Islet precursor cell (in vitro differentiated cells): ENCODE measurements at regions not wholly inside any gene's neighbourhood (a gene's known extent, or its start where the extent isn't known, plus 50 kb on each side); places are given as distances from the start of the nearest gene placed in this dataset.

Experiments used
- DNase-seq: peaks from one replicate; pipeline ENCODE4 v3.0.0-alpha.2; 2018

- DNase-seq, result no peak
Observed at GRCh38 chr10:90347239-90347638, 510.6 kb downstream of the HTR7 start.

- no peak for DNase-seq
Observed at GRCh38 chr10:90350122-90350521, 507.7 kb downstream of the HTR7 start.

- peak; percentile 60 for DNase-seq
Observed at GRCh38 chr10:90352288-90352687, 505.6 kb downstream of the HTR7 start.

GRCh38 chr10:90354914-90355313, 502.9 kb downstream of the HTR7 start:
- DNase-seq, result peak; percentile 55

GRCh38 chr10:90363799-90364483, 493.9 kb downstream of the HTR7 start:
- DNase-seq, result no peak

GRCh38 chr10:90372451-90372850, 485.4 kb downstream of the HTR7 start:
- DNase-seq, result no peak

- DNase-seq, result no peak
Observed at GRCh38 chr10:90373911-90374310, 483.9 kb downstream of the HTR7 start.

GRCh38 chr10:90378524-90379076, 479.2 kb downstream of the HTR7 start:
- no peak for DNase-seq

GRCh38 chr10:90381468-90381867, 476.4 kb downstream of the HTR7 start:
- DNase-seq, result no peak

- no peak for DNase-seq
Observed at GRCh38 chr10:90389876-90390275, 468.0 kb downstream of the HTR7 start.

- no peak for DNase-seq
Observed at GRCh38 chr10:90394311-90394710, 463.5 kb downstream of the HTR7 start.

- no peak for DNase-seq
Observed at GRCh38 chr10:90396721-90397120, 461.1 kb downstream of the HTR7 start.

- no peak for DNase-seq
Observed at GRCh38 chr10:90398566-90398965, 459.3 kb downstream of the HTR7 start.

GRCh38 chr10:90399782-90400181, 458.1 kb downstream of the HTR7 start:
- DNase-seq, result no peak

GRCh38 chr10:90403211-90404000, 454.4 kb downstream of the HTR7 start:
- no peak for DNase-seq

GRCh38 chr10:90407131-90407530, 450.7 kb downstream of the HTR7 start:
- DNase-seq, result peak; percentile 65

- no peak for DNase-seq
Observed at GRCh38 chr10:90407851-90408250, 450.0 kb downstream of the HTR7 start.

GRCh38 chr10:90412582-90412981, 445.3 kb downstream of the HTR7 start:
- no peak for DNase-seq

GRCh38 chr10:90413196-90413595, 444.6 kb downstream of the HTR7 start:
- DNase-seq, result no peak

GRCh38 chr10:90414926-90415325, 442.9 kb downstream of the HTR7 start:
- DNase-seq, result no peak

GRCh38 chr10:90417029-90417428, 440.8 kb downstream of the HTR7 start:
- no peak for DNase-seq

- DNase-seq, result no peak
Observed at GRCh38 chr10:90417476-90418210, 440.2 kb downstream of the HTR7 start.

- DNase-seq, result peak; percentile 57
Observed at GRCh38 chr10:90418869-90419652, 438.8 kb downstream of the HTR7 start.
